Inflammatory macrophage (primary cell): ENCODE measurements at regions not wholly inside any gene's neighbourhood (a gene's known extent, or its start where the extent isn't known, plus 50 kb on each side); places are given as distances from the start of the nearest gene placed in this dataset.

Experiments used
- DNase-seq, 2 donors: peaks; one replicate each; pipeline ENCODE4 v3.0.0-alpha.2; 2020 to 2022

- DNase-seq = no peak
These were observed 77.1 kb upstream of the IGLL5 start for GRCh38 chr22:22810471-22810870.

- DNase-seq = peak; percentile 10 to 15
These were observed 76.3 kb upstream of the IGLL5 start for GRCh38 chr22:22811016-22812009.

- DNase-seq = no peak
These were observed 75.3 kb upstream of the IGLL5 start for GRCh38 chr22:22812031-22812905.

- no peak for DNase-seq
These were observed 74.2 kb upstream of the IGLL5 start for GRCh38 chr22:22813126-22814075.

- DNase-seq = no peak
These were observed 72.8 kb upstream of the IGLL5 start for GRCh38 chr22:22814666-22815396.

GRCh38 chr22:22815397-22816170, 72.0 kb upstream of the IGLL5 start:
- DNase-seq = peak; percentile 28 to 65

GRCh38 chr22:22816171-22816514, 71.5 kb upstream of the IGLL5 start:
- DNase-seq = no peak

- no peak for DNase-seq
These were observed 70.7 kb upstream of the IGLL5 start for GRCh38 chr22:22816766-22817410.

- DNase-seq = no peak
These were observed 70.0 kb upstream of the IGLL5 start for GRCh38 chr22:22817468-22818201.

GRCh38 chr22:22818202-22818538, 69.4 kb upstream of the IGLL5 start:
- no peak for DNase-seq

GRCh38 chr22:22818861-22819855, 68.5 kb upstream of the IGLL5 start:
- DNase-seq = no peak

GRCh38 chr22:22820076-22820475, 67.5 kb upstream of the IGLL5 start:
- DNase-seq = no peak

- DNase-seq = no peak
These were observed 67.0 kb upstream of the IGLL5 start for GRCh38 chr22:22820626-22821025.

GRCh38 chr22:22821340-22821739, 66.3 kb upstream of the IGLL5 start:
- no peak for DNase-seq

- DNase-seq = no peak
These were observed 65.5 kb upstream of the IGLL5 start for GRCh38 chr22:22822106-22822505.

- DNase-seq = peak in 1 of 2 donors; percentile 6
These were observed 65.1 kb upstream of the IGLL5 start for GRCh38 chr22:22822553-22822952.

- DNase-seq = peak; percentile 22 to 32
These were observed 64.3 kb upstream of the IGLL5 start for GRCh38 chr22:22823131-22823810.
